CD4-positive, alpha-beta T cell treated with Interleukin-4 for 4 hours (primary cell): ENCODE measurements at regions not wholly inside any gene's neighbourhood (a gene's known extent, or its start where the extent isn't known, plus 50 kb on each side); places are given as distances from the start of the nearest gene placed in this dataset.

Source experiments
- DNase-seq: peaks from one replicate; pipeline ENCODE4 v3.0.0-alpha.2; 2020

DNA sequence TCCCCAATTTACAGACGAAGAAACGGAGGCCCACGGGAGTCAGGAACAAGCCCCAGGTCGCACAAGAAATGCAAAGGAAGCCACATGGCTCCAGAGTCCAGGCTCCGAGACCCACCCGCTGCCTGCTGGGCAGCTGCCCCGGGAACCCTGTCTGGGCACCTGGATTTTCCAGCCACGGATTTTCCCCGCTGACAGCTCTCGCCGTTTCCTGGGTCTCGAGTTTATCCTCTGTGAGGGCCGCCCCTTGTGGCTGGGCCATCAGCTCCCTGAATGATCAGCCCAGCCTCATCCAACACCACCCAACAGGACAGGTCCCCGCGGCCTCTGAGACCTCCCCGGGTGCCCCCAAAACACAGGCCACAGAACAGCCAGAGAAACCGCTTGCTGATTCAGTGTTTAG, 189.7 kb downstream of the BRD1 start:
- no peak for DNase-seq

DNA sequence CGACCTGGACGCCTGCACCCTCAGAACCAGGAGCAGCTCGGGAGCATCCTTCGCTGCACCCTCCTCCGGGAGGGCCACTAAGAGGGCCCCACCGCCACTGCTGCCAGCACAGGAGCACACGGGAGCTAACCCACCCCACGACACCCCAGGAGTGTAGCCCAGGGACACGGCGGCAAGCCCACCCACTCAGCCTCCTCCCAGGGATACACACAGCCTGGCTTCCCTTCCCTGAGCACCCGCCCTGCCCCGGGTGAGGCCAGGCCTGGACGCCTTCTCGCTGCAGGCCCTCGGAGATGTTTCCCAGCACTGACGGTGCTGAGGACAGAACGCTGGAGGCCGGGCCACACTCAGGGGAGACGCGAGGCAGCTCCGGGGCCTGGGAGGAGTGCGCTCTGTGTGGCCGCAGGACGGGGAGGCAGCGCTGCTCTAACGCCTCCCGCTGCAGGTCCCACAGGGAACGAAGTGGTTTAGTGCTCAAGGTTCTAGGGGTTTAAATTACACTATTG, 190.4 kb downstream of the BRD1 start:
- no peak for DNase-seq

DNA sequence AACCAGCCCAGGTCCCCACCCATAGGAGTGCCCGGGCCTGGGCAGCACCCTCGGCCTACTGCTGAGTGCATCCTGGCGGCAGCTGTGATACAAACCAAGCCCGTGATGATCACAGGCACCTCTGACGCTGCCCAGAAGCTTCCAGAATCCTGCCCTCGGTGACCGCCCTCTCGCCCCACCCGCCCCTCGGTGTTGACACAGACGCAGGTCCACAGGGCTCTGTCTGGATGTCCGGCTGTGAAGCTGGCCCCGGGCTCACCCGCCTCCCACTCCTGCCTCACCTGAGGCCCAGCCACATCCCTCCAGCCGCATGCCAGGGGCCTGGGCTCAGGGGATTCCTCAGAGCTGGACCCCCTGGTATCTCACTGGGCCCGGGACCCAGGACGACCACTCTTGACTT, 191.0 kb downstream of the BRD1 start:
- DNase-seq = no peak

DNA sequence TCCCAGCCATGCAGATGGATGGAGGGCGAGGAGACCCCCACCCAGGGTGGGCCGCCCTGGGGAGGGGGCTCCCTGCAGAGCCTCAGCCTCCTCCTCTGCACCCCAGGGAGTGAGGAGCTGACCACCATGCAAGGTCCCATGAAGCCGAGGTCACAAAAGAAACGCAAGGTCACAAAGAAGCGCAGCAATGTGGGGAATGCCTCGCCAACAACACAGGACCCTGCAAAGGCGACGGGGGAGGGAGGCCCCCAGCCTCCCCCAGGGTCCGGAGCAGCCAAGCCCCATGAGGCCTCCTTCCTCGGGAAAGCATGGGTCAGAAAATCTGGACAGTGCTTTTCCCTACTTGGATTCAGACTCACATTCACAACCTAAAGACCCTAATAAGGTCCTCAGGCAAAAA, 191.5 kb downstream of the BRD1 start:
- no peak for DNase-seq

DNA sequence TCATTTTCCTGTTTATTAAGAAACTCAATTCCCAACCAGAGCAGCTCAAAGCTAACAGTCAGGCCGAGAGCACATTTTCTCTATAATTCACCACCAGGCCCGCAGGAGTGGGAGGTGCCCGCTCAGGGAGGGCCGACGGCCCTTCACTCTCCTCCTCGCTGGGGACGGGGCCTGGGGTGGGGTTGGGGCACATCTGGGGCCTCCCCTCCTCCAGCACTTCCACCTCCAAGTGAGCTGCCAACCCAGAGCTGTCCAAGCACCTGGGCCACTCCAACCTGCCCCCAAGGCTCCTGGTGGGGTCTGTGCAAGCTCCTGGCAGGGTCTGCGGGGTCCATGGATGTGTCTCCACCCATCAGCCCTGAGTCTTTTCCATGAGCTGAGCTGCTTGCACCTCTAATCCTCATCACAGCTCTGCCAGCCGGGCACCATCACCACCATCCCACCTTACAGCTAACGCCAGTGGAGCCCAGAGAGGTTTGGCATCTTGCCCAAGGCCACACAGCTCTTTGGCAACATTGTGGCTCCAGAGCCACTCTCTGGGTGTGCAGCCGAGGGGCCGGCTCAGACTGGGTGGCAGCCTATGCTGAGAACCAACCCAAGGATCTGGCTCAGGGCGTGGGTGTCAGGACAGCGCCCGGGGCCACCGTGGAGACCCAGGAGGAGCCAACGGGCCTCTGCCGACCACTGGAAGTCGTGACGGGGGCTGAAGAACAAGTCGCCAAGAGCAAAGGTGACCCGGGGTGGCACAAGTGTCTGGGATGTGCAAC, 193.5 kb downstream of the BRD1 start:
- DNase-seq = no peak

DNA sequence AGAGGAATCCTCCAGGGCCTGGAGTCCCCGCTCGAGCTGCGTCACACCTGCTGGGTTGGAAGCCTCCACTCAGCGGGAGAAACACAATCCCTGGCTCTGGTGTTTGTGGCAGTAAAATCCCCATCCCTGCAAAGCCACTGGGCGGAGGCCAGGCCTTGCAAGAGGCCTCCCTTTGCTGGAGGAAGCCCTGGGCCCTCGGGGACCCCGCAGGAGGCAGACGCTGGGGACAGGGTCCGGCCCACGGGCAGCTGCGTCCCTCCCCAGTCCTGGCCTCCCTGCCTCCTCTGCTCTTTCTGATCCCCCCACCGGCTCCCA, 194.7 kb downstream of the BRD1 start:
- no peak for DNase-seq

DNA sequence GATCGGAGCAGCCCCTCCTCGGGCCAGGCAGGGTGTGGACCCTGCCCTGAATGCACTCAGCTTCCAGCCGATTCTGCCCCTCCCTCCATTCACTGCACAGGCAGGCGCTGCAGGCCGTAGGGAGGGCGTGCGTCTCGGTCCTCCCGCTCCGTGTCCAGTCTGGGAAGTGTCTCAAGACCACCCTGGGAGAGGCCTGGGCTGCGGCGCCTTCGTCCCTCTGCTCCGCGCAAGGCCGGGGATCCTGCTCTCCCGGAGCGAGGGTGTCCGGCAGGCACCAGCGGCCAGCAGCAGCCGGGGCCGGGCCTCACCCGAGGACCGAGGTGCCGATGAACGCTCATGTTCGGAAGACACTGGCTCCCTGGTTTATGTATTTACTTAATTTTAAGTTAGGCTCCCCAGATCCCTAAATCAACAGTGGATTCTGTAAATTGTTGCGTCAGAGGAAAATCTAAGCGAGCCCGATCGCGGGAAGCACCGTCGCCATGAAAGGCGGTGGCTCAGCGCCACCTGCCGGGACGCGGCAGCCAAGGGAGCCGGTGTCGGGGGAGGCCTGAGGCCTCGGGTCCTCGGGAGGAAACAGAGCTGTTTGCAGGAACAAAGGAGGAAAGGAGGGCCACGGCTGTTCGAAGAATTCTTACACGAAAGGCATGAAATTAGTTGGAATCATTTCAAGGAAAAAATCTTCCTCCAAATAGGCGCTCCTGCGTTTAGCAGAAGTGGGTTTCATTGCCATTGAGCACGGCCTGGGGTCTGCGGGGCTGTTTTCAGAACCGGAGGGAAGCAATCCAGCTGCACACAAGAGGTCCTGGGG, 195.3 kb downstream of the BRD1 start:
- no peak for DNase-seq

DNA sequence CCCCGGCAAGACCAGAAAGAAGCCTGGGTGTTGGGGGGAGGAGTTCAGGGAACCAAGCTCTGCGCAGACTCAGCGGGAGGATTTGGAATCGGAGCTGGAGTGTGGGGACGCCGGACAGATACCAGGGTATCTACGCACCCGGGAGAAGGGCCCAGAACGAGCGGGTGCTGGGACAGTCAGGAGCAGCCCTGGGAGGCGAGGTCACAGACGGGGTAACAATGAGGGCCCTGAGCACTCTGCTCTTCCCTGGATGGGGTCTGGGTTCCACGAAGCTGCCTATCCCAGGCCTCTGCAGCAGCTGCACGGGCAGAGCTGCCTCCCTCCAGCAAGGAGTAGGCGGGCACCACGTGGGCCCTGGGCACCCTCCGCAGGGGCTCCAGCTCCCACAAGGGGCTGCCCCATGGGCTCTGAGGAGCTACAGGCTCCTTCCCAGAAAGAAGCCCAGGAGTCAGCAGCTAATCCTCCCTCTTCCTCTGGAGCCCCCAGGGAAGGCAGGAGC, 197.2 kb downstream of the BRD1 start:
- DNase-seq = no peak

DNA sequence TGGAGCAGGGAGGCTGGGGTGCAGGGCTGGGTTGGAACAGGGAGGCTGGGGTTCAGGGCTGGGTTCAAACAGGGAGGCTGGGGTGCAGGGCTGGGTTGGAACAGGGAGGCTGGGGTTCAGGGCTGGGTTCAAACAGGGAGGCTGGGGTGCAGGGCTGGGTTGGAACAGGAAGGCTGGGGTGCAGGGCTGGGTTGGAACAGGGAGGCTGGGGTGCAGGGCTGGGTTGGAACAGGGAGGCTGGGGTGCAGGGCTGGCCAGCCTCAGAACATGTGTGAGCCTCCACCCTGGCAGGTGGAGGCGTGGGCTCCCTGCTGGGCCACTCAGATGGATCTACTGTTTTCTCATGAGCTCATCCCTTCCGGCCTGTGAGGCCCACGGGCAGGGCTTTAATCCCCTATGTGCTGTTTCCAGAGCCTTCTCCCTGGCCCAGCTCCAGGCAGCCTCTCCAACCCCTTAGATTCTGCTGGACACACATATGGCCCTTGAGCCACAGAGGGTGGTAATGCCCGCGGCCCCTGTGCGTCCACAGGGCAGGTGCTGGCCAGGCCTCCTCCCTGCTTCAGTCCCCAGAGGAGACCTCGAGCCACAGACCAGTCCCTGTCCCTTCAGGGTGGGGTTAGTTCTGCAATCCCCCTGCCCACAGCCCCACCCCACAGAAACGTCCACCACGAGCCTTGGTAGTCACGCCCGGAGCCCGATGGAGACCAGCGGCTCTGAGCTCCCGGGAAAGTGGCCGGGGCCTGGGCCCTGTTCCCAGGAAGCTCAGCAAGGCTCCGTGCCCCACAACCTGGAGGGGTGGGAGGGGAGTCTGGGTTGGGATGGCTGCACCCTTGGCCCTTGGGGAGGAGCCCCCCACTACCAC, 197.9 kb downstream of the BRD1 start:
- no peak for DNase-seq

DNA sequence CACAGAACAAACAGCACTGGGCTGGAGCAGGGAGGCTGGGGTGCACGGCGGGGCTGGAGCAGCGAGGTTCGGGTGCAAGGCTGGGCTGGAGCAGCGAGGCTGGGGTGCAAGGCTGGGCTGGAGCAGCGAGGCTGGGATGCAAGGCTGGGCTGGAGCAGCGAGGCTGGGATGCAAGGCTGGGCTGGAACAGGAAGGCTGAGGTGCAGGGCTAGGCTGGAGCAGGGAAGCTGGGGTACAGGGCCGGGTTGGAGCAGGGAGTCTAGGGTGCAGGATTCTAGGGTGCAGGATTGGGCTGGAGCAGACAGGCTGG, 198.5 kb downstream of the BRD1 start:
- no peak for DNase-seq

DNA sequence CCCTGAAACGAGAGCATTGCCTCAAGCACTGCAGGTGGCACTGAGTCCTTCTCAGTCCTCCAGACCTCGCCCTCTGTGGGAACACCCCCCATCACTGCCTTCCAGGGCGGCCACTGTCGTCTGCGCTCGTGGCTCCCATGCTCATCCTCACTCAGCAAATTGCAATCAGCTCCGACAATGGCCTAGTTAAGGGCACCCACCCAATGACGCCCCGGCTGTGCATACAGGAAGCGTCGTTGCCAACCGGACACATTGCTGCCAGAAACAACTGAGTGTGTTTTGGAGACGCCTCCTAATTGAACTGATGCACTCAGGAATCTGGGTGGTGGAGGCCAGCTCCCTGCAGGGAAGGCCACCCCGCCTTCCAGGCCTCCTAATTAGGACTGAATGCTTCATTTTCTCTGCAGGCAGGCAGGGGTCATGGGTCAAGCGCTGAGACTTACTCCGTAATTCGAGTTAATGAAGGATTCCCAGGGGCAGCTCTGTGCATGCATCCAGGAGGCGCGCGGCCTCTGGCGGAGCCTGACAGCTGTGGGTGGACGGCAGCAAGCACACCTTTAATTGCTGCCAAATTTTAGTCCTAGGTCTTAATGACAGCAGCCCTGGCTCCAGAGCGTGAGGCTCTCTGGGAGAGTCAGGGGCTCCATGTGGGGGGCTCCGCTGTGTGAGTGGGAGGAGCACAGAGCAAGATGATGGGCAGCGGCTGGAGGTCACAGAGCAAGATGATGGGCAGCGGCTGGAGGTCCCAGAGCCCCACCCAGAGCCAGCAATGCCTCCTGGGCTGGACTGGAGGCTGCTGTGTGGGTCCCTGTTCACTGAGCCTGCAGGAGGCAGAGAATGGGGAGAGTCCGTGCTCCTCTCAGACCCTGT, 199.0 kb downstream of the BRD1 start:
- DNase-seq = no peak

DNA sequence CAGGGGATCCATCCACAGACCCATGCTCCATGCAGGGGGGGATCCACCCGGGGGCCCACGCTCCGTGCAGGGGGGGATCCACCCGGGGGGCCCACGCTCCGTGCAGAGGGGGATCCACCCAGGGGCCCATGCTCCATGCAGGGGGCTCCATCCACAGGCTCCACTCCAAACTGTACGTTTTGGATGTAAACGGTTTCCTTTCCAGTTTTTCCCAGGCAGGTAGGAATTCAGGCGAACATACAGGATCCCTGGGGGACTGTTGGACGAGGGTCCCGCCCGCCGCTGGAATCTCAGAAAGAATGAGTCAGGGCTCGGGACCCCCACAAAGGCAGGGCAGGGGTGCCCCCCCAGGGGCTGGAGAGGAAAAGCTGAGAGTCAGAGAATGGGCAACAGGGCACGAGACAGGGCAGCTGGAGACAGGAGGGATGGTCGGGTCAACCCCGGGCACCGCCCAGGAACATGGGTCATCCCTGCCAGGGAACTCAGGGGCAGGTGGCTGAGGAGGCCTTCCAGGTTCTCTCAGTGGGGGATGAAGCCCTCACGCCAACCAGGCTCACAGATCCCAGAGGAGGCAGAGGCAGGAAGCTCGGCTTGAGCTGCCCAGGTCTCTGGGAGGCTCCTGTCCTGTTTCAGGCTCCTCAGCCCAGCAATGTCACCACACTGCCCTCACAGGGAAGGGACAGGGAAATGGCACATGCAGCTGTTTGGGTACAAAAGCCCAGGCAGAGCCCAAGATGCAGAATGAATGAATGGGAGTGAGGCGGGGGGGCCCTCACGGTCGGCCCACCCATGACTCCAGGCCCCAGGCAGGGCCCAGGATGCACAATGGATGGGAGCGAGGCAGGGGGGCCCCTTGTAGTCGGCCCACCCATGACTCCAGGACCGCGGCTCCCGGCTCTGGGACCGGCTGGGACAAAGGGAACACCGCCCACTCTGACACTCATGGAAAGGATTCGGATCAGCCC, 200.2 kb downstream of the BRD1 start:
- DNase-seq = no peak

DNA sequence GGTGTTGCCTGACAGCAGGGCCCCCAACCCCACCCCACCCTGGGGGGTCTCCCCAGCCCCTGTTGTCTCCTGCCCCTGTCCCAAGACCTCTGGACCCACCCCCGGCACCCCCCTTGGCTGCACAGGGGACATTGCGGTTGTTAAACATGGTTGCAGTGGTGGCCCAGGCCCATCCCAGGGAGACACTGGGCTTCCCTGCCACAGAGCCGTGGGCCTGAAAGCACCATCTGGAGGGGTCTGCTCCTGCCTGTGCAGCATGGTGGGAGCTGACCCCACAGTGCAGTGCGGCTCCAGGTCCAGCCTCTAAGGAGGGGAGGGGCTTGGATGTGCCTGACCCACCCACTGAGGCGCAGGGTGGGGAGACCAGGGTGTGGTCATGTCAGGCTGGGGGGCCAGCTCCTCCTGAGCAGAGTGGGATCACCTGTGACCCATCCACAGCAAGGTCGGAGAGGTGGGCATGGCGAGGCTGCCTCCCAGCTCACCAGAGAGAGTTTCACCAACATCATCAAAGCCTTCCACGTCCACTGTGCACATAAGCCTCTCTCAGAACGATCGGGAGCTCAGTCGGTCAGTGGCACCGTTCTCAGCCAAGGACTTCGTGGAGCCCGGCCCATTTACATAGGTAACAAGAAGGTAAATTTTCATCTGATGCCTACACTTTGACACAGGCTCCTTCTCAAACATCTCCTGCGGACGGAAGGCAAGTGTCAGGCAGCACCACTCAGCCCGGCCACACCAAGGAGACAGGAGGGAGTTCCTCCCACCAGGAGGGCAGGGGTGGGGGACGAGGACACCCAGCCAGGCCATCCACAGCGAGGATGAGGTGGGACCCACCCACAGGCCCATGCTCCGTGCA, 201.1 kb downstream of the BRD1 start:
- DNase-seq = no peak

DNA sequence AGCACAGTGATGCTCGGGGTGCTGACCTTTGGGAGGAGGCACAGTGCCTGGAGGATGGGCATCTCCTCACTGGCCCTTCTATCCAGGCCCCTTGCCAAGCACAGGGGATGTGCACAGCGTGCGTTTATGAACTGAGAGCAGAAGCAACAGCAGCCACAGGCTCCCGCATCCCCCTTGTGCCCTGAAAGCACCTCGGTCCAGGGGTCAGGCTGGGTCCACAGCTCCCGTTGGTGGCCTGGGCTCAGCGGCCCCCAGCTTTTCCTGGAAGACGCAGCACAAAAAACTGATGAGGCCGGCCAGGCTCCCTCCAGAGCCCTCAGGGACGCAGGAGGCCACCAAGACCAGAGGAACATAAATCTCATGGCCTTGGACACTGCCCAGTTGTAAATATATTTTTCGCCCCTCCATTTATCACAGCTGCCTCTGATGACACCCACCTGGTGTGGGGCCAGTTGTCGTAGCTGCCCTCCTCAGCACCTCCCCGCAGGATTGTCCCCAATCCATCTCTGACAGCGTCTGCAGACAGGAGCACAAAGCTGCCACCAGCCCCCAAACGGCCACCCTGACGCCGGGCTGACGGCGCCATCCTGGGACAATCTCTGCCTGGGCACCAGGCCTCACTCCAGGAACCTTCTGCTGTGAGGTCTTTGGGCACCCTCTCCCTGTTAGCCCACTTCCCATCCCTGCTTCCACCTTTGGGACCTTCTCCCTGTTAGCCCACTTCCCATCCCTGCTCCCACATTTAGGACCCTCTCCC, 203.1 kb downstream of the BRD1 start:
- DNase-seq = no peak

DNA sequence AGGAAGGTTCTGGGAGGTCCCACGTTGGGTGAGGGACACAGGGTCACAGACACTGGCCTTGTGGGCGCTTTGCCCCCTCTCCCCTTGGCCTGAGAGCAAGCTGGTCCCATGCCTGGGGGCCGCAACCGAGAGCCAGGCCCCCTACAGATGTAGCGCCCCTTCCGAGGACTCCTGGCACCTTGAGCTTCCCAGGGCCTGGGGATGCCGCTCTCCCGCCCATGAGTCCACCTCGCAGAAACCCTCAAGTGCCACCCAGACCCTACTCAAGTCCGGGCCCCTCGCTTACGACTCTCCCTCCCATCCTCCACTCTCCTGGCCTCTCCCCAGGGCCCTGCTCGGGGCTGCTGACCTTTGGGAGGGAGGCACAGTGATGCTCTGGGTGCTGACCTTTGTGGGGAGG, 204.0 kb downstream of the BRD1 start:
- no peak for DNase-seq

DNA sequence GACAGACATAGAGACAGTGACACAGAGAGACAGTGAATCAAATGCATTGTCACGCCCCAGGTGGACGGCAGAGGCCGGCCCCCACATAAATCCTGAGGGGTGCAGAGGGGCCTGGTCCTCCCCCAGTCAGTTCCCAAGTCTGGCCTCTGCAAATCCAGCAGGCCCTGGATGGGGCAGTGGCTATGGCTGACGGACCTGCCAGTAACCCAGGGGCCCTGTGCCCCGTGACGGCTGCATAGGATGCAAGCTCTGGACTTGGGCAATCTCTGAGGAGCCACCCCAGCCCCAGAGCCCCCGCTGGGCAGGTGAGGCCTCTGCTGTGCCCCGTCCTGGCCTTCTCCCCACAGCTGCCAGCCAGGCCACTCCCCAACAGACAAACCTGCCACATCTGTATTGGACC, 204.5 kb downstream of the BRD1 start:
- no peak for DNase-seq

DNA sequence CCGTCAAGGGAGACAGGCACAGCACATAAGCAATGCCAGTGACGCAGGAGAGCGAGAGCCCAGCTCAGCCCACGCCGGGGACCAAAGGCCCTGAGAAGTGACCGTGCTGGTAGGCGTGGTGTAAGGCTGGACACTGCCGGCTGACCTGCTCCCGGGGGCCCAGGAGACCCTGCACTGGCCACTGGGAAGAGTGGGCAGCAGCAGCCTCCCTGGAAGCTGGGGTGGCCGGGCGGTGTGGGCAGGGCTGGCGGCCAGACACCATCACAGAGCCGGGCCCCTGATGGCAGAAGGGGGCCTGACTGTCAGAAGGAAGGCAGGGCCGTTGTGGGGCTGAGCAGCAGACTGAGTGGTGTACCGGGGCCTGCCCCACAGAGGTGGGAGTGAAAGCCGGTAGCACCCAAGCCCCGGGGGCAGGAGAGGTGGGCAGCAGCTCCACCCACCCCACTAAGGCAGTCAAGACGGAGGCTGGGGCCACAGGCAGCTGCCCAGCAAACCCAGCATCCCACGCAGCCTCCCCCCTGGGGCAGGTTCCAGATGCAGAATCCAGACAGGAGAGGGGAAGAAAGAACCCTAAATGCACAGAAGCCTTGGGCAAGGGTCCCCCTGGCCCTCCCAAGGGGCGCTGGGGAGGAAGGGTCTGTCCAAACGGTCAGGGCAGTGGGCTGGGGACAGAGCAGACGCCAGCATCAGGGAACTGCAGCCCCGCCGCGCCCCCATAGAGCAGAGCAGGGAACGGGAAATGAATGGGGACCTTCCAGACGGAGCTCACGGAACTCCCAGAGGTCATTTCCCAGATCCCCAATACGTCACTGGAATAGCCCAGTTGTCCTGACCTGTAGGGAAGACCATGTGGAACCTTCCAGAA, 205.2 kb downstream of the BRD1 start:
- DNase-seq = no peak

DNA sequence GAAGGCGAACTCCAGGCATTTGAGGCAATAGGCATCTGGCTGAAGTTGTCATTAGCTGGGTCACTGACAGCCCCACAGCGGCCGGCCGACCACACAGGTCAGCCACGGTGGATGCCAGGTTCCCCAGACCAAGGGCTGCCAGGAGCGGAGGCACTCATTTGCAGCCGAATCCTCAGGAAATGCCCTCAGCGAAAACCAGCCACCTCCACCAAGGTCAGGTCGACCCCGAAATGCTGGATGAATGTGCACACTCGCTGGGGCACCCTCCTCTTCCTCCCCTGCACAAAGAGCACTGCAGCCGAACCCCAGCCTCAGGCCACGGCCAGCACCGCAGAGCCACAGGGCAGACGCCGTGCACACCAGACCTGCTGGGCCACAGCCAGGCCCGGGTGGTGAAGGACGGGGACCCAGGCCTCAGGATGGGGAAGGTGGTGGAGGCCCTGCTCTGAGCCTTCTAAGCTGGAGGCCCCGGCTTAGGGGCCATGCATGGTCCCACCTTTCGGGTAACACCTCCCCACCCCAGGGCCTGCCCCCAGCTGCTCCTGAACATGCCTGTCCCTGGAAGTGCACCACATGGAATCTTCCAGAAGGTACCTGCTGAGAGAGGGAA, 206.0 kb downstream of the BRD1 start:
- no peak for DNase-seq
